Calu3 (cell line): ENCODE measurements at regions not wholly inside any gene's neighbourhood (a gene's known extent, or its start where the extent isn't known, plus 50 kb on each side); places are given as distances from the start of the nearest gene placed in this dataset.

ENCODE experiments used
- BruUV-seq: library from RNA; stranded (reverse); fragments of 400-500 nt; replicated peaks from 2 replicates; lab custom pipeline; 2021; lab: Mats Ljungman, UMichigan
- CTCF ChIA-PET: fragments of 300-600 bp; sonication (Branson Sonifier 250); formaldehyde crosslinking; loops from one replicate; lab custom pipeline; 2022; ENCODE audit warnings: antibody characterized with exemption; lab: Charles Lee
- DNase-seq: peaks from one replicate; pipeline ENCODE4 v3.0.0; 2022
- H3K27ac Mint-ChIP-seq: one replicate; pipeline ENCODE4 v1.8.0; 2022; ENCODE audit warnings: mixed read lengths; ENCODE audit not compliant: unreplicated experiment
- H3K27me3 Mint-ChIP-seq: one replicate; pipeline ENCODE4 v1.8.0; 2022; ENCODE audit warnings: mixed read lengths; ENCODE audit not compliant: unreplicated experiment
- H3K36me3 Mint-ChIP-seq: one replicate; pipeline ENCODE4 v1.8.0; 2022; ENCODE audit warnings: mild to moderate bottlenecking, moderate library complexity, mixed read lengths; ENCODE audit not compliant: insufficient read depth, unreplicated experiment
- H3K4me1 Mint-ChIP-seq: one replicate; pipeline ENCODE4 v1.8.0; 2022; ENCODE audit warnings: mild to moderate bottlenecking, low read depth, mixed read lengths; ENCODE audit not compliant: unreplicated experiment
- H3K4me3 Mint-ChIP-seq: one replicate; pipeline ENCODE4 v1.8.0; 2022; ENCODE audit warnings: mild to moderate bottlenecking, low read depth, moderate library complexity, mixed read lengths; ENCODE audit not compliant: unreplicated experiment
- H3K9me3 Mint-ChIP-seq: one replicate; pipeline ENCODE4 v1.8.0; 2022; ENCODE audit warnings: low read depth, mixed read lengths; ENCODE audit not compliant: unreplicated experiment
- intact Hi-C: fragments of 100-400 bp; cut with micrococcal nuclease; formaldehyde crosslinking; loops from one replicate; pipeline ENCODE4 v1.10.0; 2022; ENCODE audit not compliant: unreplicated experiment
- TF ChIP-seq, protein P1 (sequence below): fragments of 200-600 bp; IDR thresholded peaks from one replicate; pipeline ENCODE4 v1.8.0; 2022; ENCODE audit warnings: antibody characterized with exemption; ENCODE audit not compliant: unreplicated experiment

DNA sequence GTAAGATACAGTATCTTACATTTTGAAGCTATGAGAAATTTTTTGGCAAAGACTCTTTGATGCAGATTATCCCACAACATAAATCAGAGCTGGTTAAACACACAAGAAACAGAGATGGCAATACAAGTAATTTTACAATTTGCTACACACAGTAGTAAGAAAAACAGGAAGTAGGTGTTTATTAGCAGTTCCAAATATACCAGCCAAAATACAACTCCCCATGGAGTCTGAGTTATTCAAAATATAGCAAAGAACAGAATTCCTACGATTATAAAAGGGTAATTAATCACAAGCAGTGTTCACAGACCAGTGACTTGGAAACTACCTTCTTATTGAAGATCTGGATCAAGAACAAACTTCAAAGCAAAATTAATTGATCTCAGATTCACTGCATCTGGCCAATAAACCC lies 83.9 kb downstream of the BMP4 start:
- intact Hi-C loops, result no loop called here
- H3K4me1 Mint-ChIP-seq, result no peaks in the 10 kb centered on the region
- H3K27ac Mint-ChIP-seq, result no peak overlapping the region
- peaks cover 10% of the 10 kb centered on the region for H3K9me3 Mint-ChIP-seq
- no peaks in the 10 kb centered on the region for H3K36me3 Mint-ChIP-seq
- H3K27me3 Mint-ChIP-seq, result no peaks in the 10 kb centered on the region
- CTCF ChIA-PET, result no interaction called here
- no TSS peak for BruUV-seq
- no peak overlapping the region for H3K4me3 Mint-ChIP-seq
- TF ChIP-seq, protein P1, sequence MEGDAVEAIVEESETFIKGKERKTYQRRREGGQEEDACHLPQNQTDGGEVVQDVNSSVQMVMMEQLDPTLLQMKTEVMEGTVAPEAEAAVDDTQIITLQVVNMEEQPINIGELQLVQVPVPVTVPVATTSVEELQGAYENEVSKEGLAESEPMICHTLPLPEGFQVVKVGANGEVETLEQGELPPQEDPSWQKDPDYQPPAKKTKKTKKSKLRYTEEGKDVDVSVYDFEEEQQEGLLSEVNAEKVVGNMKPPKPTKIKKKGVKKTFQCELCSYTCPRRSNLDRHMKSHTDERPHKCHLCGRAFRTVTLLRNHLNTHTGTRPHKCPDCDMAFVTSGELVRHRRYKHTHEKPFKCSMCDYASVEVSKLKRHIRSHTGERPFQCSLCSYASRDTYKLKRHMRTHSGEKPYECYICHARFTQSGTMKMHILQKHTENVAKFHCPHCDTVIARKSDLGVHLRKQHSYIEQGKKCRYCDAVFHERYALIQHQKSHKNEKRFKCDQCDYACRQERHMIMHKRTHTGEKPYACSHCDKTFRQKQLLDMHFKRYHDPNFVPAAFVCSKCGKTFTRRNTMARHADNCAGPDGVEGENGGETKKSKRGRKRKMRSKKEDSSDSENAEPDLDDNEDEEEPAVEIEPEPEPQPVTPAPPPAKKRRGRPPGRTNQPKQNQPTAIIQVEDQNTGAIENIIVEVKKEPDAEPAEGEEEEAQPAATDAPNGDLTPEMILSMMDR, result no peak
- DNase-seq, result no peak

DNA sequence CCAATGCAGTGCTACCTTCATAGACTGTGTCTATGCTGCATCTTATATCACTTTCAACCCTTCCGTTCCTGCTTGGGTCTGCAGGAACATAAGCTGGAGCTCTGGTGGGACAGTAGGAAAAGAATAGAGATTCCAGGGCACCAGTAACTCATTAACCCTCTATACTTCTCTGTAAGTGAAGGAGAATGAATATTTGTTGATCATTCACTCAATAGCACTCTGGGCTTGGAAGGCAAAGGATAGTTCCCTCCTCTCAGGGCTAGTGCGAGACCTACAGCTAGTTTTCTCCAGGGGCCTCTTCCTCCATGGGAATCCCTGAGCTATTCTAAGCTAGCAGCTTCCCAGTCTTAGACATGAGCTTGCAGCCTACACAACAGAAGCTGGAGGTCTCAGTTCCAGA lies 84.7 kb downstream of the BMP4 start:
- intact Hi-C loops, result no loop called here
- BruUV-seq, result no TSS peak
- no peak for DNase-seq
- CTCF ChIA-PET, result no interaction called here
- H3K4me1 Mint-ChIP-seq, result no peaks in the 10 kb centered on the region
- TF ChIP-seq, protein P1, result no peak
- H3K27me3 Mint-ChIP-seq, result no peaks in the 10 kb centered on the region
- no peak overlapping the region for H3K4me3 Mint-ChIP-seq
- peaks cover 10% of the 10 kb centered on the region for H3K9me3 Mint-ChIP-seq
- no peaks in the 10 kb centered on the region for H3K36me3 Mint-ChIP-seq
- H3K27ac Mint-ChIP-seq, result no peak overlapping the region

DNA sequence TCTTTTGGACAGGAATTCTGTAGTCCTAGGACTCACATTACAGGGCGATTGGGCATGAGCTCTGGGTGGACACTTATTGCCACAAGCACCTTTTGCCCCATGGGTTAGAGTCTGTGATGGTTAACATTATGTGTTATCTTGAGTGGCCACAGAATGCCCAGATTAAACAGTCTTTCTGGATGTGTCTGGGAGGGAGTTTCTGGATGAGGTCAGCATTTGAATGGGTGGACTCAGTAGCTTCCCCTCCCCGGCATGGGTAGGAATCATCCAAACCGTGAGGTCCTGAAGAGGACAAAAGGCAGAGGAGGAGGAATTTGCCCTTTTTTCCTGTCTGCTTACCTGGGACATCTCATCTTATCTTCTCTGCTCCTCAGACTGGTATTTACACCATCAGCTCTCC lies 85.6 kb downstream of the BMP4 start:
- intact Hi-C loops, result no loop called here
- CTCF ChIA-PET, result no interaction called here

DNA sequence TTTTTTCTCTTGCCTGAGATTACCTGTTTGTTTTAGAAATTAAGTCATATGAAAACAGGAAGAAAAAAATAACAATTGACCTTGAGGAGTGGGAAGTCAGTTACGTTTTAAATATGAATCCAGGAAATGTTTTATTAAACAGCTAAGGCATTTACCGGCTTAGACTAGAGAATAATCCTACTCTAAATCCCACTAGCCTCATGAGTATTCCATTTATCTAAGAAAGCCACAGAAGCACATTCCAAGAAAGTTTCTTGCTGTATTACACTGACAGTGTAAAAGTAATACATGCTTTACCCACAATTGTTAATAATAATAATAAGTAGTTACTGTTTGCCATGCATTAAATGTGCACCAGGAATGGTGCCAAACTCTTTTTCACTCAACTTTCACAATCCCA lies 90.9 kb downstream of the BMP4 start:
- TF ChIP-seq, protein P1, result no peak
- peaks cover 3% of the 10 kb centered on the region for H3K9me3 Mint-ChIP-seq
- no TSS peak for BruUV-seq
- intact Hi-C loops, result no loop called here
- H3K36me3 Mint-ChIP-seq, result no peaks in the 10 kb centered on the region
- H3K4me3 Mint-ChIP-seq, result no peak overlapping the region
- no peak for DNase-seq
- H3K4me1 Mint-ChIP-seq, result no peaks in the 10 kb centered on the region
- no peak overlapping the region for H3K27ac Mint-ChIP-seq
- no peaks in the 10 kb centered on the region for H3K27me3 Mint-ChIP-seq
- CTCF ChIA-PET, result no interaction called here

More for the DNA sequence above, 85.6 kb downstream of the BMP4 start:
- Mint-ChIP-seq H3K36me3 (no peaks in the 10 kb centered on the region), H3K27me3 (no peaks in the 10 kb centered on the region), H3K4me3 (no peak overlapping the region), H3K9me3 (peaks cover 3% of the 10 kb centered on the region), H3K27ac (no peak overlapping the region), H3K4me1 (no peaks in the 10 kb centered on the region)
- TF ChIP-seq, protein P1, result no peak
- BruUV-seq, result no TSS peak
- no peak for DNase-seq
